Esophagus (tissue), 2 donors: ENCODE measurements at regions not wholly inside any gene's neighbourhood (a gene's known extent, or its start where the extent isn't known, plus 50 kb on each side); places are given as distances from the start of the nearest gene placed in this dataset.
"Not testable (repeated sequence)": the region's sequence is repeated elsewhere in the genome, so short reads cannot be mapped to it uniquely, and the experiment has no call there.

Source experiments
- H3K27ac ChIP-seq, 2 donors: one replicate each; pipeline ENCODE4 v1.5.1; 2013; ENCODE audit warnings: low read depth in 2 of 2, mild to moderate bottlenecking in 2 of 2, inconsistent platforms in 1 of 2, low read length in 1 of 2, moderate library complexity in 1 of 2
- H3K27me3 ChIP-seq, 2 donors: one replicate each; pipeline ENCODE4 v1.6.1; 2013; ENCODE audit warnings: low read length in 2 of 2, control low read depth in 1 of 2, mild to moderate bottlenecking in 1 of 2; ENCODE audit not compliant: insufficient read depth in 2 of 2, control insufficient read depth in 1 of 2
- H3K36me3 ChIP-seq, 2 donors: one replicate each; pipeline ENCODE4 v1.6.1; 2013; ENCODE audit warnings: low read length in 1 of 2; ENCODE audit not compliant: control insufficient read depth in 2 of 2, insufficient read depth in 2 of 2
- H3K4me1 ChIP-seq, 2 donors: one replicate each; pipeline ENCODE4 v1.6.1; 2013; ENCODE audit warnings: low read length in 1 of 2; ENCODE audit not compliant: control insufficient read depth in 2 of 2, insufficient read depth in 2 of 2
- H3K4me3 ChIP-seq, 2 donors: one replicate each; pipeline ENCODE4 v1.5.1; 2013; ENCODE audit warnings: low read length in 2 of 2, mild to moderate bottlenecking in 2 of 2, low read depth in 1 of 2, moderate library complexity in 1 of 2
- H3K9me3 ChIP-seq, 2 donors: one replicate each; pipeline ENCODE4 v1.6.1; 2013; ENCODE audit warnings: mild to moderate bottlenecking in 2 of 2, low read depth in 1 of 2, low read length in 1 of 2, moderate library complexity in 1 of 2; ENCODE audit not compliant: control insufficient read depth in 2 of 2, insufficient read depth in 1 of 2
- WGBS, 2 donors: extraction: QIAGEN DNeasy Blood & Tissue Kit; methylation state at CpG; one replicate each; pipeline ENCODE4 v1.1.7; 2013; 5-methylcytosine and 5-hydroxymethylcytosine counted together
- donor health status: healthy with polysubstance abuse.
- donor health status: Bipolar disorder and iron deficiency.

- Histone ChIP-seq H3K4me1 (no peaks in the 10 kb centered on the region), H3K9me3 (no peaks in the 10 kb centered on the region), H3K27ac (no peak overlapping the region), H3K36me3 (no peaks in the 10 kb centered on the region), H3K4me3 (no peak overlapping the region), H3K27me3 (no peaks in the 10 kb centered on the region)
- 51 to 62% methylated on average over 2 of the region's 2 CpGs for WGBS, 2 donors
Measured at GRCh38 chr5:90221951-90222350, 187.6 kb downstream of the CETN3 start.

GRCh38 chr5:90220554-90220953, 189.0 kb downstream of the CETN3 start:
- no peak overlapping the region for H3K4me3 ChIP-seq
- H3K4me1 ChIP-seq: no peaks in the 10 kb centered on the region
- WGBS, 2 donors: 79 to 84% methylated on average over 3 of the region's 3 CpGs
- H3K36me3 ChIP-seq: no peaks in the 10 kb centered on the region
- H3K27me3 ChIP-seq: no peaks in the 10 kb centered on the region
- H3K9me3 ChIP-seq: no peaks in the 10 kb centered on the region
- no peak overlapping the region for H3K27ac ChIP-seq

GRCh38 chr5:90214991-90215390, 194.6 kb downstream of the CETN3 start:
- no peaks in the 10 kb centered on the region for H3K4me1 ChIP-seq
- no peaks in the 10 kb centered on the region for H3K9me3 ChIP-seq
- no peak overlapping the region for H3K27ac ChIP-seq
- H3K4me3 ChIP-seq: no peak overlapping the region
- H3K36me3 ChIP-seq: no peaks in the 10 kb centered on the region
- H3K27me3 ChIP-seq: no peaks in the 10 kb centered on the region

- not testable (repeated sequence) for H3K9me3 ChIP-seq, H3K36me3 ChIP-seq, H3K4me1 ChIP-seq, H3K4me3 ChIP-seq, H3K27me3 ChIP-seq, H3K27ac ChIP-seq
- 87 to 88% methylated on average over 21 to 24 of the region's 25 CpGs for WGBS, 2 donors
Measured at GRCh38 chr5:90208323-90208722, 201.2 kb downstream of the CETN3 start.

GRCh38 chr5:90201923-90202322, 207.6 kb downstream of the CETN3 start:
- Histone ChIP-seq H3K4me1 (no peaks in the 10 kb centered on the region), H3K27ac (no peak overlapping the region), H3K27me3 (no peaks in the 10 kb centered on the region), H3K36me3 (no peaks in the 10 kb centered on the region), H3K4me3 (no peak overlapping the region), H3K9me3 (no peaks in the 10 kb centered on the region)
- 35 to 38% methylated on average over 3 of the region's 3 CpGs for WGBS, 2 donors

- Histone ChIP-seq H3K27me3 (no peaks in the 10 kb centered on the region), H3K36me3 (no peaks in the 10 kb centered on the region), H3K4me1 (no peaks in the 10 kb centered on the region), H3K4me3 (no peak overlapping the region), H3K9me3 (no peaks in the 10 kb centered on the region), H3K27ac (no peak overlapping the region)
- WGBS, 2 donors: 92% methylated on average over 2 of the region's 2 CpGs
Measured at GRCh38 chr5:90193185-90193822, 216.3 kb downstream of the CETN3 start.

- no peaks in the 10 kb centered on the region for H3K36me3 ChIP-seq
- no peak overlapping the region for H3K27ac ChIP-seq
- no peaks in the 10 kb centered on the region for H3K4me1 ChIP-seq
- WGBS, 2 donors: 82 to 84% methylated on average over 2 of the region's 2 CpGs
- H3K4me3 ChIP-seq: no peak overlapping the region
- H3K27me3 ChIP-seq: no peaks in the 10 kb centered on the region
- H3K9me3 ChIP-seq: no peaks in the 10 kb centered on the region
Measured at GRCh38 chr5:90191352-90192045, 218.1 kb downstream of the CETN3 start.

GRCh38 chr5:90185897-90186468, 223.6 kb downstream of the CETN3 start:
- WGBS, 2 donors: 93 to 97% methylated on average over 2 of the region's 2 CpGs
- Histone ChIP-seq H3K4me1 (no peaks in the 10 kb centered on the region), H3K36me3 (no peaks in the 10 kb centered on the region), H3K4me3 (no peak overlapping the region), H3K27me3 (no peaks in the 10 kb centered on the region), H3K9me3 (no peaks in the 10 kb centered on the region), H3K27ac (no peak overlapping the region)

- Histone ChIP-seq H3K9me3 (no peaks in the 10 kb centered on the region), H3K27ac (no peak overlapping the region), H3K4me3 (no peak overlapping the region), H3K36me3 (no peaks in the 10 kb centered on the region), H3K27me3 (no peaks in the 10 kb centered on the region), H3K4me1 (no peaks in the 10 kb centered on the region)
- WGBS, 2 donors: 45 to 47% methylated on average over 5 of the region's 5 CpGs
Measured at GRCh38 chr5:90184764-90185163, 224.8 kb downstream of the CETN3 start.

GRCh38 chr5:90182726-90183125, 226.8 kb downstream of the CETN3 start:
- 92 to 94% methylated on average over 1 of the region's 1 CpG for WGBS, 2 donors
- Histone ChIP-seq H3K36me3 (no peaks in the 10 kb centered on the region), H3K27me3 (no peaks in the 10 kb centered on the region), H3K9me3 (no peaks in the 10 kb centered on the region), H3K27ac (no peak overlapping the region), H3K4me1 (no peaks in the 10 kb centered on the region), H3K4me3 (no peak overlapping the region)
